Mucosa of descending colon (tissue), 3 donors: ENCODE measurements at regions not wholly inside any gene's neighbourhood (a gene's known extent, or its start where the extent isn't known, plus 50 kb on each side); places are given as distances from the start of the nearest gene placed in this dataset.

ENCODE experiments used
- ATAC-seq: fragments of 200-7000 bp; cut with Tn5 transposase; one replicate; pipeline ENCODE4 v1.9.1; 2020; ENCODE audit warnings: mild to moderate bottlenecking, moderate library complexity
- DNase-seq, 3 donors: peaks; one replicate each; pipeline ENCODE4 v3.0.0-alpha.2; 2020
- H3K36me3 ChIP-seq: fragments of 200-600 bp; one replicate; pipeline ENCODE4 v1.8.0; 2021; ENCODE audit warnings: low read depth, mild to moderate bottlenecking
- H3K4me1 ChIP-seq: fragments of 200-600 bp; one replicate; pipeline ENCODE4 v1.8.0; 2021; ENCODE audit warnings: low read depth, mild to moderate bottlenecking
- H3K4me3 ChIP-seq: fragments of 200-600 bp; one replicate; pipeline ENCODE4 v1.8.0; 2021; ENCODE audit warnings: mild to moderate bottlenecking
- H3K9me3 ChIP-seq: fragments of 200-600 bp; one replicate; pipeline ENCODE4 v1.8.0; 2021; ENCODE audit warnings: mild to moderate bottlenecking
- CTCF ChIP-seq: fragments of 200-600 bp; IDR thresholded peaks from one replicate; pipeline ENCODE4 v1.8.0; 2022; ENCODE audit warnings: antibody characterized with exemption, mild to moderate bottlenecking
- intact Hi-C, 2 donors: fragments of 100-400 bp; cut with DNase I in 1 of 2; cut with micrococcal nuclease in 1 of 2; formaldehyde crosslinking; loops; one replicate each; pipeline versions ENCODE4 v1.11.0 to v1.11.1; 2022; cut with DNase I, micrococcal nuclease
- donor health status: DM: no; HTN: no; CAD: no; lungs with moderate emphysema.
- donor health status: DM: no; HTN: no; CAD: no.
- donor health status: DM: no; HTN: yes; CAD: no.

GRCh38 chr11:8758619-8759169 lies 76.1 kb downstream of the RPL27A start:
- DNase-seq, result no peak
- intact Hi-C loops, result no loop called here
- ATAC-seq, result no peak
- H3K36me3 ChIP-seq, result no peaks in the 10 kb centered on the region
- no peak for TF ChIP-seq CTCF
- H3K9me3 ChIP-seq, result no peaks in the 10 kb centered on the region
- peaks cover 18% of the 10 kb centered on the region for H3K4me1 ChIP-seq
- H3K4me3 ChIP-seq, result no peak overlapping the region

- ATAC-seq, result peak; percentile 7
- TF ChIP-seq CTCF, result no peak
- intact Hi-C loops, result no loop called here
- DNase-seq, result peak in 1 of 3 donors; percentile 42
- Histone ChIP-seq H3K36me3 (no peaks in the 10 kb centered on the region), H3K9me3 (no peaks in the 10 kb centered on the region), H3K4me1 (peaks cover 18% of the 10 kb centered on the region), H3K4me3 (no peak overlapping the region)
Measured at GRCh38 chr11:8759634-8760033, 77.0 kb downstream of the RPL27A start.

GRCh38 chr11:8760896-8761295 lies 78.3 kb downstream of the RPL27A start:
- Histone ChIP-seq H3K36me3 (no peaks in the 10 kb centered on the region), H3K4me3 (no peak overlapping the region), H3K9me3 (no peaks in the 10 kb centered on the region), H3K4me1 (peaks cover 18% of the 10 kb centered on the region)
- DNase-seq (no peak), ATAC-seq (no peak)
- TF ChIP-seq CTCF, result no peak
- intact Hi-C loops, result no loop called here

GRCh38 chr11:8763070-8763685 lies 80.6 kb downstream of the RPL27A start:
- TF ChIP-seq CTCF, result no peak
- H3K4me1 ChIP-seq, result peaks cover 3% of the 10 kb centered on the region
- ATAC-seq, result no peak
- H3K4me3 ChIP-seq, result no peak overlapping the region
- H3K36me3 ChIP-seq, result no peaks in the 10 kb centered on the region
- DNase-seq, result no peak
- intact Hi-C loops, result no loop called here
- no peaks in the 10 kb centered on the region for H3K9me3 ChIP-seq

GRCh38 chr11:8765294-8765693 lies 82.7 kb downstream of the RPL27A start:
- intact Hi-C loops, result no loop called here
- ATAC-seq, result peak; percentile 46
- Histone ChIP-seq H3K9me3 (no peaks in the 10 kb centered on the region), H3K4me1 (peaks cover 3% of the 10 kb centered on the region), H3K4me3 (no peak overlapping the region), H3K36me3 (no peaks in the 10 kb centered on the region)
- DNase-seq, result no peak
- TF ChIP-seq CTCF, result no peak
